Neural cell (in vitro differentiated cells): ENCODE measurements at regions not wholly inside any gene's neighbourhood (a gene's known extent, or its start where the extent isn't known, plus 50 kb on each side); places are given as distances from the start of the nearest gene placed in this dataset.
"Not testable (repeated sequence)": the region's sequence is repeated elsewhere in the genome, so short reads cannot be mapped to it uniquely, and the experiment has no call there.

ENCODE experiments used
- EP300 ChIP-seq: fragments of 450-650 bp; conservative IDR thresholded peaks from 2 replicates; pipeline ENCODE4 v1.6.1; 2014; ENCODE audit warnings: antibody characterized with exemption, mild to moderate bottlenecking, moderate library complexity; ENCODE audit not compliant: poor library complexity, severe bottlenecking
- TF ChIP-seq, protein P1 (sequence below): fragments of 450-650 bp; IDR thresholded peaks from 2 replicates; pipeline ENCODE4 v1.5.1; 2014; ENCODE audit warnings: antibody characterized with exemption, mild to moderate bottlenecking, moderate library complexity; ENCODE audit not compliant: poor library complexity, severe bottlenecking

DNA sequence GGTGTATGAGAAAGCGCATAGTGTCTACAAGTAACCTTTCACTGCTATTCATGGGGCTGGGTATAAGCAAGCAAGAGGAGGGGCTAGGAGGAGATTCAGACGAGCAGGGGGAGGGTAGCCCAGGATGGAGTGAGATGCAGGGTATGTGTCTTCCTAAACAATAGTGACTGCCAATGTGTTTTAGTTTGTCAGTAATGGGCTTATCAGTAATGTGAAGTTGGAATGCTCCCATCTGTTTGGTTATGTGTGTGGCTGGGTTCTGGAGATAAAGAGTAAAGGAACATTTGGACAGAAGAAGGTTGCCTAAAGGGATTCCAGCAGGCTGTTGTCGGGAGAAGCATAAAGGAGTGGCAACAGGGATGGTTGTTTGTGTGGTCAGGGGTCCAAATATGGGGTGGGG lies 62.7 kb upstream of the EZR start:
- TF ChIP-seq, protein P1, sequence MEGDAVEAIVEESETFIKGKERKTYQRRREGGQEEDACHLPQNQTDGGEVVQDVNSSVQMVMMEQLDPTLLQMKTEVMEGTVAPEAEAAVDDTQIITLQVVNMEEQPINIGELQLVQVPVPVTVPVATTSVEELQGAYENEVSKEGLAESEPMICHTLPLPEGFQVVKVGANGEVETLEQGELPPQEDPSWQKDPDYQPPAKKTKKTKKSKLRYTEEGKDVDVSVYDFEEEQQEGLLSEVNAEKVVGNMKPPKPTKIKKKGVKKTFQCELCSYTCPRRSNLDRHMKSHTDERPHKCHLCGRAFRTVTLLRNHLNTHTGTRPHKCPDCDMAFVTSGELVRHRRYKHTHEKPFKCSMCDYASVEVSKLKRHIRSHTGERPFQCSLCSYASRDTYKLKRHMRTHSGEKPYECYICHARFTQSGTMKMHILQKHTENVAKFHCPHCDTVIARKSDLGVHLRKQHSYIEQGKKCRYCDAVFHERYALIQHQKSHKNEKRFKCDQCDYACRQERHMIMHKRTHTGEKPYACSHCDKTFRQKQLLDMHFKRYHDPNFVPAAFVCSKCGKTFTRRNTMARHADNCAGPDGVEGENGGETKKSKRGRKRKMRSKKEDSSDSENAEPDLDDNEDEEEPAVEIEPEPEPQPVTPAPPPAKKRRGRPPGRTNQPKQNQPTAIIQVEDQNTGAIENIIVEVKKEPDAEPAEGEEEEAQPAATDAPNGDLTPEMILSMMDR, result not testable (repeated sequence)
- TF ChIP-seq EP300, result not testable (repeated sequence)
